ENCODE measurements at regions not wholly inside any gene's neighbourhood (a gene's known extent, or its start where the extent isn't known, plus 50 kb on each side); places are given as distances from the start of the nearest gene placed in this dataset.

DNA sequence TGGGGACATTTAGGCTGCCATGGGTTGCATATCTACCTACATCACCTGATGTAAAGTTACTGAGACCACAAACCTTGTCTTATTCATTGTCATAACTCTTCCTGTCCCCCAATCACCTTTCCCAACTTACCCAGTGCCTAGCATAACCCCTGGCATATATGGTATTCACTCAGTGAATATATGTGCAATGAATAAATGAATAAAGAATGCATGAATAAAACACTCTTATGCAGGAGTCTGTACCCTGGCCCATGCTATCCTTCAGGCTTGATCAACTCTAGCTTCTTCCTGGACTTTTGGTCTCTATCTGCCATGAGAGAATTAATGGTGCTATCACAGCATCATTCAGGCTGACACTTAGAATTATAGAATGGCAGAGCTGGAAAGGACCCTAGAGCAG, 285.2 kb downstream of the SMARCA2 start:
- Histone ChIP-seq H3K27me3 (ENCODE audit: control insufficient read depth, insufficient read depth, low read length) (no peaks in the 10 kb centered on the region), H3K4me3 (ENCODE audit: low read depth, low read length) (no peak overlapping the region), H3K36me3 (ENCODE audit: control insufficient read depth, insufficient read depth, low read length) (no peaks in the 10 kb centered on the region)
- POLR2A ChIA-PET, result no interaction called here
- DNase-seq (ENCODE audit: low read depth), result no peak
- TF ChIP-seq, protein P1, sequence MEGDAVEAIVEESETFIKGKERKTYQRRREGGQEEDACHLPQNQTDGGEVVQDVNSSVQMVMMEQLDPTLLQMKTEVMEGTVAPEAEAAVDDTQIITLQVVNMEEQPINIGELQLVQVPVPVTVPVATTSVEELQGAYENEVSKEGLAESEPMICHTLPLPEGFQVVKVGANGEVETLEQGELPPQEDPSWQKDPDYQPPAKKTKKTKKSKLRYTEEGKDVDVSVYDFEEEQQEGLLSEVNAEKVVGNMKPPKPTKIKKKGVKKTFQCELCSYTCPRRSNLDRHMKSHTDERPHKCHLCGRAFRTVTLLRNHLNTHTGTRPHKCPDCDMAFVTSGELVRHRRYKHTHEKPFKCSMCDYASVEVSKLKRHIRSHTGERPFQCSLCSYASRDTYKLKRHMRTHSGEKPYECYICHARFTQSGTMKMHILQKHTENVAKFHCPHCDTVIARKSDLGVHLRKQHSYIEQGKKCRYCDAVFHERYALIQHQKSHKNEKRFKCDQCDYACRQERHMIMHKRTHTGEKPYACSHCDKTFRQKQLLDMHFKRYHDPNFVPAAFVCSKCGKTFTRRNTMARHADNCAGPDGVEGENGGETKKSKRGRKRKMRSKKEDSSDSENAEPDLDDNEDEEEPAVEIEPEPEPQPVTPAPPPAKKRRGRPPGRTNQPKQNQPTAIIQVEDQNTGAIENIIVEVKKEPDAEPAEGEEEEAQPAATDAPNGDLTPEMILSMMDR (IDR thresholded peaks at IDR 0.05; ENCODE audit: insufficient read depth, low read depth, low read length), result no peak
- CTCF ChIA-PET, result no interaction called here

DNA sequence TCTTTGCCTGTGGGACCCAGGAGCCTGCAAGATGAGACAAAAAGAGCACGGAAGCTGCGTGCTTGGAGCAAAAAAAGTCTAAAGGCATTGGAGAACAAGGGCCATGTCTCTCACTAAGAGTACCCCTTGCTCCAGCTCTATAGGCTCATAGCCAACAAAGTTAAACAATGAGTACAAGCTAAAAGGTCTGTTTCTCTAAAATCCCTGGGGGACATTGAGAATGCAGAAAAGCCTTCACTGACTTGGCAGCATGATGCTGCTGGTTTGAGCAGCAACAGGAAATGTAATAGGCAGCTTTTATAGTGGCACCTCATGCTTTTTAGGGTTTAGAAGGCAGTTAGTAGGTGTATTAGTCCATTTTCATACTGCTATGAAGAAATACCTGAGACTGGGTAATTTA, 287.5 kb downstream of the SMARCA2 start:
- H3K36me3 ChIP-seq (ENCODE audit: control insufficient read depth, insufficient read depth, low read length), result no peaks in the 10 kb centered on the region
- POLR2A ChIA-PET, result no interaction called here
- H3K4me3 ChIP-seq (ENCODE audit: low read depth, low read length), result no peak overlapping the region
- CTCF ChIA-PET, result interaction anchor here (0.7 to 0.9 kb wide), 2 partner anchors 9 to 27 kb away, joined by 3 read pairs; no protein-coding TSS in a partner anchor
- DNase-seq (ENCODE audit: low read depth), result no peak
- H3K27me3 ChIP-seq (ENCODE audit: control insufficient read depth, insufficient read depth, low read length), result no peaks in the 10 kb centered on the region
- TF ChIP-seq, protein P1 (IDR thresholded peaks at IDR 0.05; ENCODE audit: insufficient read depth, low read depth, low read length), result no peak

DNA sequence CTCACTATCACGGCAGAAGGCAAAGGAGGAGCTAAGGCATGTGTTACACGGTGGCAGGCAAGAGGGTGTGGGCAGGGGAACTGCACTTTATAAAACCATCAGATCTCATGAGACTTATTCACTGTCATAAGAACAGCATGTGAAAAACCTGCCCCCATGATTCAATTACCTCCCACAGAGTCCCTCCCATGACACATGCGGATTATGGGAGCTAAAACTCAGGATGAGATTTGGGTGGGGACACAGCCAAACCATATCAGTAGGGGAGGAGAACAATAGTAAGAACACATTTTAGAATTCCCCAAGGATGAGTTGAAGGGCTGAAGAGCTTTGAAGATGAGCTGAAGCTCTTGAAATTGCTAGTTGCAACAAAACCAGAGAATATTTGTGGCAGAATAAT, 287.9 kb downstream of the SMARCA2 start:
- ChIA-PET CTCF (interaction anchor here (0.7 to 0.9 kb wide), 2 partner anchors 10 to 26 kb away, joined by 3 read pairs; no protein-coding TSS in a partner anchor), POLR2A (no interaction called here)
- TF ChIP-seq, protein P1 (IDR thresholded peaks at IDR 0.05; ENCODE audit: insufficient read depth, low read depth, low read length), result no peak
- Histone ChIP-seq H3K4me3 (ENCODE audit: low read depth, low read length) (no peak overlapping the region), H3K36me3 (ENCODE audit: control insufficient read depth, insufficient read depth, low read length) (no peaks in the 10 kb centered on the region), H3K27me3 (ENCODE audit: control insufficient read depth, insufficient read depth, low read length) (no peaks in the 10 kb centered on the region)
- no peak for DNase-seq (ENCODE audit: low read depth)

DNA sequence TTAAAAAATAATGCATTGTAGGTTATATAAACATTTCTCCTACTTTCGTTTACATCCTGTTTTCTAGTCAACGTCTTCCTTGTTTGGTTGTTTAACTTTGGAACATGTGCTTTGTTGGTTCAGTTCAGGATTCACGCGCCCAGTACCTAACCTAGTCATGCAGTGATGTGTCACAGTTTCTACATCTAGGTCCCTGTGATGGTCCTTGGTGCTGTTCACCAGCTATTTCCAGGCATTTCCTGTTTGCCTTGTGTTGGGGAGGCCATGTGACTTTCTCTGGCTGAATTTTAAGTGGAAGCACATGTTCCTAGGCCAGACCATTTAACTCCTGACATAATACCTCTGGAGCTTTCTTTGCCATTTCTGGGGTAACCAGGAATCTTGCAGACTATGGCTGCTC, 292.3 kb downstream of the SMARCA2 start:
- ChIA-PET CTCF (no interaction called here), POLR2A (no interaction called here)
- H3K4me3 ChIP-seq (ENCODE audit: low read depth, low read length), result no peak overlapping the region
- TF ChIP-seq, protein P1 (IDR thresholded peaks at IDR 0.05; ENCODE audit: insufficient read depth, low read depth, low read length), result no peak
- no peaks in the 10 kb centered on the region for H3K27me3 ChIP-seq (ENCODE audit: control insufficient read depth, insufficient read depth, low read length)
- DNase-seq (ENCODE audit: low read depth), result peak; percentile 88
- no peaks in the 10 kb centered on the region for H3K36me3 ChIP-seq (ENCODE audit: control insufficient read depth, insufficient read depth, low read length)

DNA sequence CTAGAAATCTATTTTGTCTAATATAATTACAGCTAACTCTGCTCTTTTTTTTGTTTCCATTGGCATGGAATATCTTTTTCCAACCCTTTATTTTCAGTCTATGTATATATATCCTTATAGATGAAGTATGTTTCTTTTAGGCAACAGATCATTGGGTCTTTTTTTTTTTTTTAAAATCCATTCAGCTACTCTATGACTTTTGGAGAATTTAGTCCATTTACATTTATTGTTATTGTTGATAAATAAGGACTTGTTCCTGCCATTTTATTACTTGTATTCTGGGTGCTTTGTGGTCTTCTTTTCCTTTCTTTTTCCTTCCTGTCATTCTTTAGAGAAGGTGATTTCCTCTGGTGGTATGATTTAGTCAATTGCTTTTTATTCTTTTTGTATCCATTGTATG, 296.8 kb downstream of the SMARCA2 start:
- ChIA-PET POLR2A (interaction anchor here (0.6 kb wide), 1 partner anchor 42 kb away, joined by 7 read pairs; no protein-coding TSS in a partner anchor), CTCF (no interaction called here)
- no peak for DNase-seq (ENCODE audit: low read depth)
- TF ChIP-seq, protein P1 (IDR thresholded peaks at IDR 0.05; ENCODE audit: insufficient read depth, low read depth, low read length), result no peak
- Histone ChIP-seq H3K4me3 (ENCODE audit: low read depth, low read length) (no peak overlapping the region), H3K27me3 (ENCODE audit: control insufficient read depth, insufficient read depth, low read length) (no peaks in the 10 kb centered on the region), H3K36me3 (ENCODE audit: control insufficient read depth, insufficient read depth, low read length) (no peaks in the 10 kb centered on the region)
